Ishikawa (cell line): ENCODE measurements at regions not wholly inside any gene's neighbourhood (a gene's known extent, or its start where the extent isn't known, plus 50 kb on each side); places are given as distances from the start of the nearest gene placed in this dataset.

ENCODE experiments used
- CEBPB ChIP-seq: IDR thresholded peaks from 2 replicates; pipeline ENCODE4 v1.6.1; 2012
- CREB1 ChIP-seq: IDR thresholded peaks from 2 replicates; pipeline ENCODE4 v1.6.1; 2012; ENCODE audit warnings: low read depth
- EGR1 ChIP-seq: IDR thresholded peaks from 2 replicates; pipeline ENCODE4 v1.6.1; 2012
- EP300 ChIP-seq: IDR thresholded peaks from 2 replicates; pipeline ENCODE4 v1.6.1; 2012; ENCODE audit warnings: borderline replicate concordance
- FOXM1 ChIP-seq: IDR thresholded peaks from 2 replicates; pipeline ENCODE4 v1.6.1; 2012; ENCODE audit warnings: low read depth, borderline replicate concordance
- MAX ChIP-seq: IDR thresholded peaks from 2 replicates; pipeline ENCODE4 v1.6.1; 2012
- NFIC ChIP-seq: IDR thresholded peaks from 2 replicates; pipeline ENCODE4 v1.6.1; 2012
- RAD21 ChIP-seq: IDR thresholded peaks from 2 replicates; pipeline ENCODE4 v1.6.1; 2012; ENCODE audit warnings: low read depth
- REST ChIP-seq: IDR thresholded peaks from 2 replicates; pipeline ENCODE4 v1.6.1; 2012; ENCODE audit warnings: low read depth, mild to moderate bottlenecking
- TAF1 ChIP-seq: IDR thresholded peaks from 2 replicates; pipeline ENCODE4 v1.6.1; 2012; ENCODE audit warnings: low read depth, mild to moderate bottlenecking
- TCF12 ChIP-seq: IDR thresholded peaks from 2 replicates; pipeline ENCODE4 v1.6.1; 2012; ENCODE audit warnings: low read depth
- TEAD4 ChIP-seq: IDR thresholded peaks from 2 replicates; pipeline ENCODE4 v1.6.1; 2012
- USF1 ChIP-seq: IDR thresholded peaks from 2 replicates; pipeline ENCODE4 v1.6.1; 2012
- YY1 ChIP-seq: IDR thresholded peaks from 2 replicates; pipeline ENCODE4 v1.6.1; 2012; ENCODE audit warnings: low read depth
- ZBTB7A ChIP-seq: IDR thresholded peaks from 2 replicates; pipeline ENCODE4 v1.6.1; 2012; ENCODE audit warnings: low read depth

- no peak for TF ChIP-seq EP300
- TF ChIP-seq USF1, result no peak
These were observed 343.8 kb upstream of the MYT1L start for GRCh38 chr2:2674831-2675230.

- no peak for TF ChIP-seq TEAD4
- no peak for TF ChIP-seq REST
- TF ChIP-seq FOXM1, result no peak
- no peak for TF ChIP-seq RAD21
- no peak for TF ChIP-seq CEBPB
- no peak for TF ChIP-seq TAF1
- TF ChIP-seq EP300, result no peak
- no peak for TF ChIP-seq ZBTB7A
- no peak for TF ChIP-seq CREB1
- no peak for TF ChIP-seq EGR1
- TF ChIP-seq NFIC, result no peak
- TF ChIP-seq USF1, result no peak
- TF ChIP-seq YY1, result no peak
- TF ChIP-seq TCF12, result no peak
- no peak for TF ChIP-seq MAX
These were observed 342.3 kb upstream of the MYT1L start for GRCh38 chr2:2673406-2673805.

- TF ChIP-seq RAD21 (no peak), EGR1 (no peak), TEAD4 (no peak)
These were observed 341.2 kb upstream of the MYT1L start for GRCh38 chr2:2672249-2672648.

- TF ChIP-seq TCF12 (no peak), TEAD4 (no peak), USF1 (no peak), RAD21 (no peak), CREB1 (no peak), MAX (no peak), FOXM1 (no peak), EP300 (no peak), TAF1 (no peak), CEBPB (no peak), ZBTB7A (no peak), REST (no peak), NFIC (no peak)
These were observed 340.8 kb upstream of the MYT1L start for GRCh38 chr2:2671826-2672225.

- TF ChIP-seq REST (no peak), NFIC (no peak), TAF1 (no peak), TCF12 (no peak), USF1 (no peak), EGR1 (no peak)
These were observed 338.2 kb upstream of the MYT1L start for GRCh38 chr2:2669316-2669715.
